ENCODE measurements at regions not wholly inside any gene's neighbourhood (a gene's known extent, or its start where the extent isn't known, plus 50 kb on each side); places are given as distances from the start of the nearest gene placed in this dataset.
A peak's percentile ranks its signal among the peaks of the same experiment; 100 is the strongest.

DNA sequence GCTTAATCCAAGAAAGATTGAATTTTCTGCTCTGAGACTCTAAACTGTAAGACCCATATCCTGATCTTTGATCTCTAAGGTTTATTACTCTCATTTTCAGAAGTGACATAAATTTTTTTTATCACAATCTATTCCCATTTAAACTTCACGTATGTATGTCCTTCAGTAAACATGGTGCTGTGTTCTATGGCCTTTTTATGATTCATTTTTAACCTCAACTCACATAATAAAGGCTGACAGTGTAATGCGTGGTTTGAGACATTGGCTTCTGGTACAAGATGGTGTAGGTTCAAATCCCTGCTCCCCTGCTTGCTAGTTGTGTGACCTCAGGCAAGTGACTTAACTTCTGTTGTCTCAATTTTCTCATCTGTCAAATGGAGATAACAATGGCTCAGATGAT lies 306.0 kb upstream of the AADAT start:
- DNase-seq (ENCODE audit: low read depth): no peak
- no peak overlapping the region for H3K4me3 ChIP-seq (ENCODE audit: low read depth, low read length)
- no peak for TF ChIP-seq CTCF (IDR thresholded peaks at IDR 0.05; ENCODE audit: insufficient read depth, low read depth, low read length, missing control alignments)

GRCh38 chr4:170391066-170391740 lies 301.4 kb upstream of the AADAT start:
- peak; percentile 21 for DNase-seq (ENCODE audit: low read depth)
- no peak overlapping the region for H3K4me3 ChIP-seq (ENCODE audit: low read depth, low read length)
- no peak for TF ChIP-seq CTCF (IDR thresholded peaks at IDR 0.05; ENCODE audit: insufficient read depth, low read depth, low read length, missing control alignments)

GRCh38 chr4:170389411-170389810 lies 299.7 kb upstream of the AADAT start:
- no peak overlapping the region for H3K4me3 ChIP-seq (ENCODE audit: low read depth, low read length)
- TF ChIP-seq CTCF (IDR thresholded peaks at IDR 0.05; ENCODE audit: insufficient read depth, low read depth, low read length, missing control alignments): no peak
- DNase-seq (ENCODE audit: low read depth): no peak

- no peak for DNase-seq (ENCODE audit: low read depth)
- TF ChIP-seq CTCF (IDR thresholded peaks at IDR 0.05; ENCODE audit: insufficient read depth, low read depth, low read length, missing control alignments): no peak
- H3K4me3 ChIP-seq (ENCODE audit: low read depth, low read length): no peak overlapping the region
Measured at GRCh38 chr4:170388255-170388654, 298.5 kb upstream of the AADAT start.

DNA sequence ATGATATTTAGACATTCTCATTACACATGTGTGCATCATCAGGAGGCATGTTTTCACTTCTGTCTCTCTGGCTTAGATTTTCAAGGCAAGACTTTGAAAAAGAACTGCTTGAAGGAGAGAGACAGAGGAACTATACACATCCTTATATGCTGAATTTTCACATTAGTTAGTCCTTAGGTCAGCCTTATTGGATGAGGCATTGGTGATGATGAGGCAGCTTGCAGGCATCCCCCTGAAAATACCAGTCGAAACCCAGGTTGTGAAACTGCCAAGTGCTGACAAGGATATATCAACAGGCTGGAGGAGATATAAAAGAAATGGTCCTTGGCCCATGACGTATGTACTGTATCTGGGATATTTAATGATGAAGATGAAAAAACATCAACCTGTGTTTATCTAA lies 297.2 kb upstream of the AADAT start:
- no peak for TF ChIP-seq CTCF (IDR thresholded peaks at IDR 0.05; ENCODE audit: insufficient read depth, low read depth, low read length, missing control alignments)
- DNase-seq (ENCODE audit: low read depth): no peak
- H3K4me3 ChIP-seq (ENCODE audit: low read depth, low read length): no peak overlapping the region

- no peak overlapping the region for H3K4me3 ChIP-seq (ENCODE audit: low read depth, low read length)
- TF ChIP-seq CTCF (IDR thresholded peaks at IDR 0.05; ENCODE audit: insufficient read depth, low read depth, low read length, missing control alignments): no peak
Measured at GRCh38 chr4:170386511-170386910, 296.8 kb upstream of the AADAT start.

GRCh38 chr4:170374770-170375169 lies 285.0 kb upstream of the AADAT start:
- peak; percentile 71 for TF ChIP-seq CTCF (IDR thresholded peaks at IDR 0.05; ENCODE audit: insufficient read depth, low read depth, low read length, missing control alignments)
- no peak overlapping the region for H3K4me3 ChIP-seq (ENCODE audit: low read depth, low read length)
- DNase-seq (ENCODE audit: low read depth): peak; percentile 76

More at GRCh38 chr4:170386511-170386910, 296.8 kb upstream of the AADAT start:
- no peak for DNase-seq (ENCODE audit: low read depth)
